ENCODE measurements at regions not wholly inside any gene's neighbourhood (a gene's known extent, or its start where the extent isn't known, plus 50 kb on each side); places are given as distances from the start of the nearest gene placed in this dataset.
"Not testable (repeated sequence)": the region's sequence is repeated elsewhere in the genome, so short reads cannot be mapped to it uniquely, and the experiment has no call there.

GRCh38 chr12:89153341-89153740, 199.0 kb downstream of the DUSP6 start:
- H3K4me3 ChIP-seq (ENCODE audit: low read depth, low read length), result no peak overlapping the region
- H3K27me3 ChIP-seq (ENCODE audit: control insufficient read depth, insufficient read depth, low read length), result no peaks in the 10 kb centered on the region
- DNase-seq (ENCODE audit: low read depth), result no peak
- no peaks in the 10 kb centered on the region for H3K36me3 ChIP-seq (ENCODE audit: control insufficient read depth, insufficient read depth, low read length)
- TF ChIP-seq CTCF (IDR thresholded peaks at IDR 0.05; ENCODE audit: insufficient read depth, low read length, poor library complexity, severe bottlenecking), result no peak

DNA sequence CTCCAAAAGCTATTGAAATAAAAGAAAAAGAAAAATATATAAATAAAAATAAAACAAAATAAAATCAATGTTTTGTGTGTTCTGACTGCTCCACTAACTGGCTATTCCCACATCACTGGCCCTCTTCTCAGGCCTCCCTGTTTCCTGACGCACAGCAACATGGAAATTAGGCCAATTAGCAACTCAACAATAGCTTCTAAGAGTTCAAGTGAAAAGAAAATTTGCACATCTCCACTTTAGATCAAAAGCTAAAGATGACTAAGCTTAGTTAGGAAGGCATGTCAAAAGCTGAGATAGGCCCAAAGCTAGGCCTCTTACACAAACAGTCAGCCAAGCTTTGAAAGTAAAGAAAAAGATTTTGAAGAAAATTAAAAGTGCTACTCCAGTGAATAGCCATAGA, 200.8 kb downstream of the DUSP6 start:
- no peaks in the 10 kb centered on the region for H3K27me3 ChIP-seq (ENCODE audit: control insufficient read depth, insufficient read depth, low read length)
- TF ChIP-seq CTCF (IDR thresholded peaks at IDR 0.05; ENCODE audit: insufficient read depth, low read length, poor library complexity, severe bottlenecking), result no peak
- no peak for DNase-seq (ENCODE audit: low read depth)
- H3K36me3 ChIP-seq (ENCODE audit: control insufficient read depth, insufficient read depth, low read length), result no peaks in the 10 kb centered on the region
- H3K4me3 ChIP-seq (ENCODE audit: low read depth, low read length), result no peak overlapping the region

- not testable (repeated sequence) for H3K27me3 ChIP-seq (ENCODE audit: control insufficient read depth, insufficient read depth, low read length); DNase-seq (ENCODE audit: low read depth); H3K36me3 ChIP-seq (ENCODE audit: control insufficient read depth, insufficient read depth, low read length); H3K4me3 ChIP-seq (ENCODE audit: low read depth, low read length)
Measured at GRCh38 chr12:89150789-89151188, 201.5 kb downstream of the DUSP6 start.

GRCh38 chr12:89140602-89141238, 211.6 kb downstream of the DUSP6 start:
- no peak for TF ChIP-seq CTCF (IDR thresholded peaks at IDR 0.05; ENCODE audit: insufficient read depth, low read length, poor library complexity, severe bottlenecking)
- Histone ChIP-seq H3K27me3 (ENCODE audit: control insufficient read depth, insufficient read depth, low read length) (no peaks in the 10 kb centered on the region), H3K36me3 (ENCODE audit: control insufficient read depth, insufficient read depth, low read length) (no peaks in the 10 kb centered on the region), H3K4me3 (ENCODE audit: low read depth, low read length) (no peak overlapping the region)
- DNase-seq (ENCODE audit: low read depth), result no peak

- Histone ChIP-seq H3K27me3 (ENCODE audit: control insufficient read depth, insufficient read depth, low read length) (no peaks in the 10 kb centered on the region), H3K4me3 (ENCODE audit: low read depth, low read length) (no peak overlapping the region), H3K36me3 (ENCODE audit: control insufficient read depth, insufficient read depth, low read length) (no peaks in the 10 kb centered on the region)
- DNase-seq (ENCODE audit: low read depth), result no peak
- TF ChIP-seq CTCF (IDR thresholded peaks at IDR 0.05; ENCODE audit: insufficient read depth, low read length, poor library complexity, severe bottlenecking), result no peak
Measured at GRCh38 chr12:89140141-89140540, 212.2 kb downstream of the DUSP6 start.

GRCh38 chr12:89139390-89139789, 212.9 kb downstream of the DUSP6 start:
- H3K36me3 ChIP-seq (ENCODE audit: control insufficient read depth, insufficient read depth, low read length), result no peaks in the 10 kb centered on the region
- TF ChIP-seq CTCF (IDR thresholded peaks at IDR 0.05; ENCODE audit: insufficient read depth, low read length, poor library complexity, severe bottlenecking), result no peak
- H3K27me3 ChIP-seq (ENCODE audit: control insufficient read depth, insufficient read depth, low read length), result no peaks in the 10 kb centered on the region
- no peak overlapping the region for H3K4me3 ChIP-seq (ENCODE audit: low read depth, low read length)
- DNase-seq (ENCODE audit: low read depth), result no peak

Measured in kidney epithelial cell (primary cell).